Hippocampal formation (tissue), 2 donors: ENCODE measurements at regions not wholly inside any gene's neighbourhood (a gene's known extent, or its start where the extent isn't known, plus 50 kb on each side); places are given as distances from the start of the nearest gene placed in this dataset.
"Not testable (repeated sequence)": the region's sequence is repeated elsewhere in the genome, so short reads cannot be mapped to it uniquely, and the experiment has no call there.

Source experiments
- DNase-seq, 2 donors: peaks; one replicate each; lab custom pipeline; 2025; lab: John Stamatoyannopoulos, UW

GRCh38 chr7:119943942-119944600, 328.9 kb upstream of the KCND2 start:
- no peak for DNase-seq

GRCh38 chr7:119944601-119944972, 328.4 kb upstream of the KCND2 start:
- DNase-seq, result no peak

GRCh38 chr7:119945822-119946221, 327.2 kb upstream of the KCND2 start:
- no peak for DNase-seq

- DNase-seq, result no peak
Observed at GRCh38 chr7:119949053-119949452, 323.9 kb upstream of the KCND2 start.

GRCh38 chr7:119950390-119951041, 322.5 kb upstream of the KCND2 start:
- DNase-seq, result not testable (repeated sequence)

- DNase-seq, result not testable (repeated sequence)
Observed at GRCh38 chr7:119951614-119952013, 321.4 kb upstream of the KCND2 start.

- no peak for DNase-seq
Observed at GRCh38 chr7:119957335-119957734, 315.6 kb upstream of the KCND2 start.

GRCh38 chr7:119959811-119960210, 313.2 kb upstream of the KCND2 start:
- DNase-seq, result no peak

GRCh38 chr7:119963654-119964053, 309.3 kb upstream of the KCND2 start:
- no peak for DNase-seq

GRCh38 chr7:119964065-119964464, 308.9 kb upstream of the KCND2 start:
- no peak for DNase-seq

GRCh38 chr7:119964788-119965542, 308.0 kb upstream of the KCND2 start:
- DNase-seq, result no peak

- DNase-seq, result no peak
Observed at GRCh38 chr7:119967221-119967620, 305.8 kb upstream of the KCND2 start.

GRCh38 chr7:119968411-119968810, 304.6 kb upstream of the KCND2 start:
- DNase-seq, result not testable (repeated sequence)

GRCh38 chr7:119969054-119969453, 303.9 kb upstream of the KCND2 start:
- no peak for DNase-seq

- no peak for DNase-seq
Observed at GRCh38 chr7:119969763-119970162, 303.2 kb upstream of the KCND2 start.

GRCh38 chr7:119974972-119975371, 298.0 kb upstream of the KCND2 start:
- no peak for DNase-seq

GRCh38 chr7:119982884-119983283, 290.1 kb upstream of the KCND2 start:
- DNase-seq, result no peak

GRCh38 chr7:119983468-119983867, 289.5 kb upstream of the KCND2 start:
- no peak for DNase-seq

- no peak for DNase-seq
Observed at GRCh38 chr7:119984247-119984646, 288.7 kb upstream of the KCND2 start.

- no peak for DNase-seq
Observed at GRCh38 chr7:119988401-119988800, 284.6 kb upstream of the KCND2 start.

- DNase-seq, result no peak
Observed at GRCh38 chr7:119994928-119995327, 278.0 kb upstream of the KCND2 start.

GRCh38 chr7:119996634-119997033, 276.3 kb upstream of the KCND2 start:
- DNase-seq, result no peak
